Right lobe of liver (tissue), 6 donors: ENCODE measurements at regions not wholly inside any gene's neighbourhood (a gene's known extent, or its start where the extent isn't known, plus 50 kb on each side); places are given as distances from the start of the nearest gene placed in this dataset.

Experiments
- ATAC-seq, 4 donors: fragments of 200-7000 bp; cut with Tn5 transposase; one replicate each; pipeline ENCODE4 v1.9.1; 2020; ENCODE audit warnings: mild to moderate bottlenecking in 4 of 4, moderate library complexity in 4 of 4
- DNase-seq, 3 donors: peaks; one replicate each; pipeline ENCODE4 v3.0.0-alpha.2; 2020
- H3K27ac ChIP-seq, 3 donors: fragments of 200-600 bp; one replicate each; pipeline ENCODE4 v1.8.0; 2022
- H3K27me3 ChIP-seq, 2 donors: fragments of 200-600 bp; one replicate each; pipeline ENCODE4 v1.8.0; 2022
- H3K36me3 ChIP-seq, 4 donors: fragments of 200-600 bp; sonication (generic) in 1 of 4; one replicate each; pipeline versions ENCODE4 v1.5.1 to v1.8.0; 2017 to 2022; ENCODE audit warnings: control low read depth in 1 of 4
- H3K4me1 ChIP-seq, 4 donors: fragments of 200-600 bp; sonication (generic) in 1 of 4; one replicate each; pipeline versions ENCODE4 v1.5.1 to v1.8.0; 2017 to 2022; ENCODE audit warnings: control low read depth in 1 of 4
- H3K4me3 ChIP-seq, 3 donors: fragments of 200-600 bp; one replicate each; pipeline ENCODE4 v1.8.0; 2022
- H3K9me3 ChIP-seq, 4 donors: fragments of 200-600 bp; sonication (generic) in 1 of 4; one replicate each; pipeline versions ENCODE4 v1.5.1 to v1.8.0; 2017 to 2022; ENCODE audit warnings: control low read depth in 1 of 4
- POLR2A ChIP-seq: fragments of 450-650 bp; IDR thresholded peaks from one replicate; pipeline ENCODE4 v1.6.1; 2017; ENCODE audit warnings: antibody characterized with exemption, mild to moderate bottlenecking
- WGBS: methylation state at CpG from one replicate; pipeline ENCODE4 v1.1.6; 2018; ENCODE audit warnings: low coverage, low lambda C conversion rate; ENCODE audit not compliant: insufficient coverage; ENCODE audit errors: missing lambda C conversion rate; 5-methylcytosine and 5-hydroxymethylcytosine counted together
- intact Hi-C, 2 donors: fragments of 100-400 bp; cut with DNase I; formaldehyde crosslinking; loops; one replicate each; pipeline versions ENCODE4 v1.11.2 to v1.14.1; 2022
- TF ChIP-seq, protein P1 (sequence below), 4 donors: fragments of 200-600 bp in 3 of 4; fragments of 450-650 bp in 1 of 4; IDR thresholded peaks; one replicate each; pipeline versions ENCODE4 v1.5.1 to v1.8.0; 2016 to 2022; ENCODE audit warnings: antibody characterized with exemption in 4 of 4, mild to moderate bottlenecking in 2 of 4
- donor health status: DM: no; HTN: yes; CAD: no.
- donor health status: DM: no; HTN: no; CAD: no.
- donor health status: DM: no; HTN: no; CAD: no.
- donor health status: DM: no; HTN: yes; CAD: no.
- donor health status: DM: no; HTN: yes; CAD: no.

DNA sequence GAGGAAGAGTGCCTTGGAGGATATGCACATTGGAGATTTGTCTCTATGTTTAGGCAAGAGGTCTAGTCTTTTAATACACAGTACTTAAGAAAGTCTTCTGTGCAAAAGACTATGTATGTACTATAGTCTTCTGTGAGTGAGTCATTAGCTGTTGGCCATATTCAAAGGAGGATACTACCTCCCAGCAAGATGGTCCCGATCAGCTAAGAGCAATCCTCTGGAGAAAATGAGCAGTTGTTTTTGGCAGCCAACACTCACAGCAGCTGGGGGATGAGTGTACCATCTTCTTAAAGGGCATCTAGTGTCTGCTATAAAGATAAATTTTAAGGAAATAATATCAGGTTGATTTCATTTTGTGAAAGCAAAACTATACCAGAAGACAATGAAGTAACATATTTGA lies 487.8 kb downstream of the KCTD12 start:
- H3K36me3 ChIP-seq, result no peaks in the 10 kb centered on the region
- no peak for DNase-seq
- intact Hi-C loops, result no loop called here
- ATAC-seq, result no peak
- H3K4me1 ChIP-seq, result no peaks in the 10 kb centered on the region
- no peak overlapping the region for H3K4me3 ChIP-seq
- no peak for TF ChIP-seq POLR2A
- TF ChIP-seq, protein P1, sequence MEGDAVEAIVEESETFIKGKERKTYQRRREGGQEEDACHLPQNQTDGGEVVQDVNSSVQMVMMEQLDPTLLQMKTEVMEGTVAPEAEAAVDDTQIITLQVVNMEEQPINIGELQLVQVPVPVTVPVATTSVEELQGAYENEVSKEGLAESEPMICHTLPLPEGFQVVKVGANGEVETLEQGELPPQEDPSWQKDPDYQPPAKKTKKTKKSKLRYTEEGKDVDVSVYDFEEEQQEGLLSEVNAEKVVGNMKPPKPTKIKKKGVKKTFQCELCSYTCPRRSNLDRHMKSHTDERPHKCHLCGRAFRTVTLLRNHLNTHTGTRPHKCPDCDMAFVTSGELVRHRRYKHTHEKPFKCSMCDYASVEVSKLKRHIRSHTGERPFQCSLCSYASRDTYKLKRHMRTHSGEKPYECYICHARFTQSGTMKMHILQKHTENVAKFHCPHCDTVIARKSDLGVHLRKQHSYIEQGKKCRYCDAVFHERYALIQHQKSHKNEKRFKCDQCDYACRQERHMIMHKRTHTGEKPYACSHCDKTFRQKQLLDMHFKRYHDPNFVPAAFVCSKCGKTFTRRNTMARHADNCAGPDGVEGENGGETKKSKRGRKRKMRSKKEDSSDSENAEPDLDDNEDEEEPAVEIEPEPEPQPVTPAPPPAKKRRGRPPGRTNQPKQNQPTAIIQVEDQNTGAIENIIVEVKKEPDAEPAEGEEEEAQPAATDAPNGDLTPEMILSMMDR (IDR thresholded peaks at IDR 0.05), result no peak
- no peaks in the 10 kb centered on the region for H3K9me3 ChIP-seq
- H3K27ac ChIP-seq, result no peak overlapping the region
- no peaks in the 10 kb centered on the region for H3K27me3 ChIP-seq
- WGBS, result 63% methylated on average over 1 of the region's 1 CpG

GRCh38 chr13:76397413-76397812 lies 488.8 kb downstream of the KCTD12 start:
- H3K27me3 ChIP-seq, result no peaks in the 10 kb centered on the region
- no peaks in the 10 kb centered on the region for H3K4me1 ChIP-seq
- 37% methylated on average over 3 of the region's 3 CpGs for WGBS
- no peak overlapping the region for H3K4me3 ChIP-seq
- TF ChIP-seq POLR2A, result no peak
- TF ChIP-seq, protein P1 (IDR thresholded peaks at IDR 0.05), result no peak
- ATAC-seq (no peak), DNase-seq (no peak)
- no peaks in the 10 kb centered on the region for H3K9me3 ChIP-seq
- intact Hi-C loops, result no loop called here
- H3K36me3 ChIP-seq, result no peaks in the 10 kb centered on the region
- no peak overlapping the region for H3K27ac ChIP-seq

GRCh38 chr13:76389321-76389720 lies 496.9 kb downstream of the KCTD12 start:
- no peak overlapping the region for H3K27ac ChIP-seq
- ATAC-seq (no peak), DNase-seq (no peak)
- H3K36me3 ChIP-seq, result no peaks in the 10 kb centered on the region
- H3K9me3 ChIP-seq, result no peaks in the 10 kb centered on the region
- H3K4me3 ChIP-seq, result no peak overlapping the region
- TF ChIP-seq, protein P1 (IDR thresholded peaks at IDR 0.05), result no peak
- TF ChIP-seq POLR2A, result no peak
- H3K4me1 ChIP-seq, result no peaks in the 10 kb centered on the region
- intact Hi-C loops, result no loop called here
- 36% methylated on average over 1 of the region's 1 CpG for WGBS
- no peaks in the 10 kb centered on the region for H3K27me3 ChIP-seq

DNA sequence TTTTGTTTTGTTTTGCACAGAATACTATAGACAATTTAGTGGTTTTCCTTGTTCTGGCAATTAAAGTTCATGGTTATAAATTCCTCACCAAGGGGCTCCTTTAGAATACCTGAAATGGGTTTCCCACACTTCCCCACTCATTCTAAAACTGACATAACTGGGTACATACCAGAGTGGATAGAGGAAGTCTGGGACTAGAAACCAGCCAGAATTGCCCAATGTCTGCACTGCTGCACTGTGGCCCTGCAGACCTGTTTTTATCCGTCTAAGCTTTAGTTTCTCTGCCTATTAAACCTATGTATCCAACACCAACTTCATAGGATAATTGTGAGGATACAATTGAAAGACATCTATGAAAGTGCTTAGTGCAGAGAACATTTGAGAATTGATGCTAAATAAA lies 498.6 kb downstream of the KCTD12 start:
- Histone ChIP-seq H3K27me3 (no peaks in the 10 kb centered on the region), H3K4me3 (no peak overlapping the region), H3K27ac (no peak overlapping the region), H3K9me3 (no peaks in the 10 kb centered on the region), H3K36me3 (no peaks in the 10 kb centered on the region), H3K4me1 (no peaks in the 10 kb centered on the region)
- DNase-seq, result no peak
- intact Hi-C loops, result no loop called here
- WGBS, result 29% methylated on average over 1 of the region's 1 CpG
- TF ChIP-seq, protein P1 (IDR thresholded peaks at IDR 0.05), result no peak
- no peak for TF ChIP-seq POLR2A
- no peak for ATAC-seq

DNA sequence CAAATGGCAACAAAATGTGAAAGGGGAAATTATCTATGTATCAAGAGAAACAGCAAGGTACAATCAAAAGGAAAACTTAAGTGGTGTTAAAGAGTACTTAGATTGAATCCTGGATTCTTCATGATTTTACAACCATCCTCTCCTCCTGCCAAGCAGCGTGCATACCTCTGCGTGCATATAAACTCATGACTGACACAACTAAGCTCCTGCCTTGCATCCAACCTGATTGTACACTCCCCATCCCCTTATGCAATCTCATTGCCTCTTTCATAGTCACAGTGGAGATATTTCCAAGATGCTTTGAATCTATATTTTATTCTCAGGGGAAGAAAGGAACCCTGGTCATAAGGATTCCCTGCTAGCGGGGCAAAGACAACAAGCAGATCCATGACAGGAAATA lies 499.9 kb downstream of the KCTD12 start:
- intact Hi-C loops, result no loop called here
- 68% methylated on average over 3 of the region's 3 CpGs for whole genome bisulfite sequencing

More for the DNA sequence above, 499.9 kb downstream of the KCTD12 start:
- ATAC-seq (no peak), DNase-seq (no peak)
- no peak overlapping the region for H3K27ac ChIP-seq
- no peaks in the 10 kb centered on the region for H3K9me3 ChIP-seq
- no peak for TF ChIP-seq POLR2A
- TF ChIP-seq, protein P1 (IDR thresholded peaks at IDR 0.05), result no peak
- H3K27me3 ChIP-seq, result no peaks in the 10 kb centered on the region
- H3K36me3 ChIP-seq, result no peaks in the 10 kb centered on the region
- H3K4me3 ChIP-seq, result no peak overlapping the region
- H3K4me1 ChIP-seq, result no peaks in the 10 kb centered on the region
